Heart right ventricle (tissue), 16 donors: ENCODE measurements at regions not wholly inside any gene's neighbourhood (a gene's known extent, or its start where the extent isn't known, plus 50 kb on each side); places are given as distances from the start of the nearest gene placed in this dataset.

Experiments
- ATAC-seq, 8 donors: fragments of 200-7000 bp; cut with Tn5 transposase; one replicate each; pipeline ENCODE4 v1.9.1; 2020; ENCODE audit warnings: mild to moderate bottlenecking in 8 of 8, moderate library complexity in 8 of 8, moderate number of reproducible peaks in 1 of 8
- DNase-seq, 2 donors: peaks; one replicate each; pipeline ENCODE4 v3.0.0-alpha.2; 2020
- H3K27ac ChIP-seq, 10 donors: fragments of 200-600 bp; sonication (generic) in 2 of 10; one replicate each; pipeline versions ENCODE4 v1.5.0 to v1.8.0; 2020 to 2022; ENCODE audit warnings: mild to moderate bottlenecking in 3 of 10
- H3K27me3 ChIP-seq, 7 donors: fragments of 200-600 bp; one replicate each; pipeline ENCODE4 v1.8.0; 2021 to 2022; ENCODE audit warnings: mild to moderate bottlenecking in 2 of 7
- H3K36me3 ChIP-seq, 9 donors: fragments of 200-600 bp; sonication (generic) in 1 of 9; one replicate each; pipeline versions ENCODE4 v1.5.0 to v1.8.0; 2020 to 2022; ENCODE audit warnings: mild to moderate bottlenecking in 2 of 9
- H3K4me1 ChIP-seq, 9 donors: fragments of 200-600 bp; sonication (generic) in 1 of 9; one replicate each; pipeline versions ENCODE4 v1.5.0 to v1.8.0; 2020 to 2022; ENCODE audit warnings: mild to moderate bottlenecking in 4 of 9
- H3K4me3 ChIP-seq, 10 donors: fragments of 200-600 bp; sonication (generic) in 2 of 10; one replicate each; pipeline versions ENCODE4 v1.5.0 to v1.8.0; 2020 to 2022; ENCODE audit warnings: mild to moderate bottlenecking in 7 of 10, moderate library complexity in 2 of 10
- H3K9me3 ChIP-seq, 11 donors: fragments of 200-600 bp in 10 of 11; sonication (generic) in 2 of 11; one replicate each; pipeline versions ENCODE4 v1.5.0 to v1.8.0; 2013 to 2022; ENCODE audit warnings: mild to moderate bottlenecking in 2 of 11, control low read depth in 1 of 11, moderate library complexity in 1 of 11
- WGBS, 2 donors: extraction: QIAGEN DNeasy Blood & Tissue Kit; methylation state at CpG; one replicate each; pipeline ENCODE4 v1.1.7; 2013; ENCODE audit warnings: inconsistent platforms in 1 of 2; 5-methylcytosine and 5-hydroxymethylcytosine counted together
- intact Hi-C, 10 donors: fragments of 100-400 bp; cut with DNase I; formaldehyde crosslinking; loops; one replicate each; pipeline versions ENCODE4 v1.11.1 to v1.14.2; 2022
- TF ChIP-seq, protein P1 (sequence below), 9 donors: fragments of 200-600 bp; sonication (generic) in 2 of 9; IDR thresholded peaks; one replicate each; pipeline versions ENCODE4 v1.5.0 to v1.8.0; 2021 to 2022; ENCODE audit warnings: antibody characterized with exemption in 9 of 9, mild to moderate bottlenecking in 5 of 9, moderate library complexity in 1 of 9
- donor health status: Arrhythmogenic right ventricular cardiomyopathy.
- donor health status: ischemic (EF 13 %, LVEDD 7.1; RV severe dilation, severe dysfunction).
- donor health status: healthy with polysubstance abuse.
- donor health status: DM: no; HTN: yes; CAD: no.
- donor health status: DM: no; HTN: no; CAD: no.
- donor health status: ischemic (EF 25% LVEDD 6.9; RV normal size, moderate dysfunction).
- donor health status: ischemic (EF 25% LVEDD 5.7; RV mildly dilated, moderate dysfunction).
- donor health status: healthy.
- donor health status: DM: yes; HTN: yes; CAD: no.
- donor health status: Ischemic cardiomyopathy.
- donor health status: ischemic (EF 35%, LVEDD 5.7; RV mildly dilated, moderate dysfunction).
- donor health status: nonischemic (EF 11% LVEDD 7.7; RV severe dilation, severe dysfunction).
- donor health status: DM: yes; HTN: yes; CAD: no.
- donor health status: PGD.
- donor health status: ischemic (EF 29% LVEDD 5.4; RV normal size, mild dysfunction).
- donor health status: nonischemic (EF 23%, LVEDD 6.1; RV moderate dilation, normal function).

DNA sequence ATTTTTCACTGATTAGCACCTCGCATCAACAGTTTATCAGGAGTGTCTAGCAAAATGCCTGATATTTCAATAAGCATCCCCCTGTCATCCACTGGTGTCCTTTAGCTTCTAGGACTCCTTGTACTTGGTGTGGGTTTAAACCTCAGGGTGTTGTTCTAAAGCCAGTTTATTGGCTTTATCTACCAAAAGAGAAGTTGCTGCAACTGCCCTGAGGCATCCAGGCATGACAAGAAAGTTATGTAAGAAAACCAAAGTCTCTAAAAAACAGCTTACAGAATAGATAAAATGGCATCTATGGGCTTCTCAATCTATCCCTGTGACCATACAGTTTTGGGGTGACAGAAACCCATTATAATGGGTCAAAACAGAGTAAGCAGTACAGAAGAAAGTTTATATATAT is 120.3 kb upstream of the ZNF91 start:
- intact Hi-C loops = no loop called here
- H3K36me3 ChIP-seq = no peaks in the 10 kb centered on the region
- H3K27ac ChIP-seq = no peak overlapping the region
- no peak for DNase-seq
- H3K4me1 ChIP-seq = peaks cover 0 to 4% (median 0%) of the 10 kb centered on the region in 9 donors
- H3K9me3 ChIP-seq = peaks cover 0 to 35% (median 0%) of the 10 kb centered on the region in 11 donors
- TF ChIP-seq, protein P1, sequence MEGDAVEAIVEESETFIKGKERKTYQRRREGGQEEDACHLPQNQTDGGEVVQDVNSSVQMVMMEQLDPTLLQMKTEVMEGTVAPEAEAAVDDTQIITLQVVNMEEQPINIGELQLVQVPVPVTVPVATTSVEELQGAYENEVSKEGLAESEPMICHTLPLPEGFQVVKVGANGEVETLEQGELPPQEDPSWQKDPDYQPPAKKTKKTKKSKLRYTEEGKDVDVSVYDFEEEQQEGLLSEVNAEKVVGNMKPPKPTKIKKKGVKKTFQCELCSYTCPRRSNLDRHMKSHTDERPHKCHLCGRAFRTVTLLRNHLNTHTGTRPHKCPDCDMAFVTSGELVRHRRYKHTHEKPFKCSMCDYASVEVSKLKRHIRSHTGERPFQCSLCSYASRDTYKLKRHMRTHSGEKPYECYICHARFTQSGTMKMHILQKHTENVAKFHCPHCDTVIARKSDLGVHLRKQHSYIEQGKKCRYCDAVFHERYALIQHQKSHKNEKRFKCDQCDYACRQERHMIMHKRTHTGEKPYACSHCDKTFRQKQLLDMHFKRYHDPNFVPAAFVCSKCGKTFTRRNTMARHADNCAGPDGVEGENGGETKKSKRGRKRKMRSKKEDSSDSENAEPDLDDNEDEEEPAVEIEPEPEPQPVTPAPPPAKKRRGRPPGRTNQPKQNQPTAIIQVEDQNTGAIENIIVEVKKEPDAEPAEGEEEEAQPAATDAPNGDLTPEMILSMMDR (IDR thresholded peaks at IDR 0.05) = no peak
- no peak overlapping the region for H3K4me3 ChIP-seq
- no peaks in the 10 kb centered on the region for H3K27me3 ChIP-seq
- ATAC-seq = no peak
- WGBS, 2 donors = 70 to 73% methylated on average over 1 of the region's 1 CpG

DNA sequence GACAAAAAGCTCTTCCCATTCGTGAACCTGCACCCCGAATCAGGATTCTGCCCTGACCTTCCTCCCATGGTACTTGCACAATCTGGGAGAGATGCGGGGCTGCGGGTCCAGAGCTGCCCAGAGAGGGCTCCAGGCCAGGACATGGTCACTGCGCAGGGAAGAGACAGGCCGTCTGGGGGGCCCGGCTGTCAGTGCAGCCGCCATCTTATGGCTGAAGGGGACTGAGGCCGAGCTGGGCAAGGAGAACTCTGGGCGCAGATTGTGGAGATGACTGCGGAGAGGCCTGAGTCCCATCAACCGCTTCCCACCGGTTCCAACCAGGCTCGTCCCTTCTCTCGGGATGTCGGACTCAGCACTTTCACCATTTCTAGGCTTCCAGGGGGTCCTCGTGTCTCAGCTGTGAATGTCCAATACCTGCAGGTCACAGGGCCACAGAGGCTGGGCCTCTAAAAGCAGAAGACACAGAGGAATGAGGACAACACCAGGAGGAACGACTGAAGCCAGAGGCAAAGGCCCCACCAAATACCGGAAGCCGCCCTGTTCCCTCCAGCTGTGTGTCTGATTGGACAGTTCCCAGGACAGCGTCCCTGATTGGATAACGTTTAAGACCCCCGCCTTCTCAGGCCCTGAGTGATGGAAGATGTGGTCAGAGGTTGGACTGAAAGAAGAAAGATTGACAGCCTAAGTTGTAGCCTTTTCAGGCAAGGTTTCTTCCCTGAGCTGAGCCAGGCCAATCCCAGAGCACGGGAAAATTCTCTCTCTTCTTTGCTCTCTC is 117.1 kb upstream of the ZNF91 start:
- Histone ChIP-seq H3K9me3 (peaks cover 0 to 42% (median 0%) of the 10 kb centered on the region in 11 donors), H3K36me3 (no peaks in the 10 kb centered on the region), H3K27me3 (no peaks in the 10 kb centered on the region), H3K4me1 (peaks cover 0 to 4% (median 0%) of the 10 kb centered on the region in 9 donors), H3K27ac (no peak overlapping the region), H3K4me3 (no peak overlapping the region)
- ATAC-seq (no peak), DNase-seq (no peak)
- TF ChIP-seq, protein P1 (IDR thresholded peaks at IDR 0.05) = no peak
- intact Hi-C loops = no loop called here
- WGBS, 2 donors = 92 to 94% methylated on average over 24 of the region's 24 CpGs

DNA sequence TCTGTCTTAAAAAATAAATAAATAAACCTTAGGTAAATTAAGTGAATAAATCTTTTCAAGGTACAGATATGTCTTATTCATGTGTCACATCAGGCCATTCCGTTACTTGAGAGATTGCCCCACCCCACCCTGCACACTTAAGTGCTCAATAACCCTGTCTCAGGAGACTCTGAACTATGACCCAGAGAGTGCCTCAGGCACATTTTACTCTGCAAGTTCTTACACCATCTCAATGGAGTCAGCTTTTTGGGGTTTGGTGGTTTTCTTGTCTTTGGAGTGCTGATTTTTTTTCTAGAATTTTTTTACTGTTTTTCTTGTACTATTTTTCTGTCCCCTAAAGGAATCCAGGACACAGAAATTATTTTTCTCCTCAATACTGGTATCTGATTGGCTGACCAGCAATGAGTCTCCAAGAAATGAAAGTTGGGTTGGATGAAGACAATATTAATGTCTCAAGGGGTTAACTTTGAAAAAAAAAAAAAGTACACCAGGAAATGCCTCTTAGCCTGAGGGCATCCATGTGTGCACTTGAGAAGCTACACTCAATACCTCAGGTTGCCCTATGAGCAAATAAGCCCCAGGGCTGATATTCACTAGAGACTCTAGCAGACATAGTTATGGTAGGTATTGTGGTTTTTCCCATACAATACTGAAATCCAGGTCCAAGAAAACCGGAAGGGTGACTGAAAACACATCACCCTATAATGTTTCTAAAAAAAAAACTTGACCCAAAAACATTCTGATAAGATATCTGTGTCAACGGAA is 114.6 kb upstream of the ZNF91 start:
- no peak overlapping the region for H3K4me3 ChIP-seq
- ATAC-seq (no peak), DNase-seq (no peak)
- peaks cover 0 to 45% (median 0%) of the 10 kb centered on the region in 11 donors for H3K9me3 ChIP-seq
- H3K4me1 ChIP-seq = peaks cover 0 to 4% (median 0%) of the 10 kb centered on the region in 9 donors
- WGBS, 2 donors = 48 to 62% methylated on average over 3 of the region's 3 CpGs
- H3K27ac ChIP-seq = no peak overlapping the region
- no peaks in the 10 kb centered on the region for H3K27me3 ChIP-seq
- TF ChIP-seq, protein P1 (IDR thresholded peaks at IDR 0.05) = no peak
- no peaks in the 10 kb centered on the region for H3K36me3 ChIP-seq
- intact Hi-C loops = no loop called here

DNA sequence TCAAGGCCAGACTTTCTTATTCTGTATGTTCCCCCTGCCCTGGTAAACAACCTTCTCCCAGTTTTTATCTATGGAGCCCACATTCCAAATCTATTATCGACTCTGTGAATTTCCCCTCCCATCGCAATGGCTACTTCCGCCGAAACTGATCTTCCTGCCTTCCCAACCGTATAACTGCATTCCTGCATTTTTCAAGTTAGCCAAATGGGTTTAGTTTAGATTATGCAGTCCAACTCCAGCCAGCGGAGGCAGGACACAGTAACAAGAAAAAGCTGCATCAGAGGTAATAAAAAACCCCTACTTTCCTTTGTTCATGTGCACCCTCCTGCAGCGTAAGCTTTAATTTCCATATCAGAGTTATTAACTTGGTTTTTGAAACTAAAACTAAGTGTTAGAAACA is 112.2 kb upstream of the ZNF91 start:
- H3K4me1 ChIP-seq = no peaks in the 10 kb centered on the region
- intact Hi-C loops = no loop called here
- ATAC-seq = no peak
- H3K4me3 ChIP-seq = no peak overlapping the region
- peaks cover 0 to 45% (median 0%) of the 10 kb centered on the region in 11 donors for H3K9me3 ChIP-seq
- H3K27ac ChIP-seq = no peak overlapping the region
- no peaks in the 10 kb centered on the region for H3K36me3 ChIP-seq
- DNase-seq = no peak
- TF ChIP-seq, protein P1 (IDR thresholded peaks at IDR 0.05) = no peak
- no peaks in the 10 kb centered on the region for H3K27me3 ChIP-seq
- 77 to 80% methylated on average over 7 of the region's 7 CpGs for WGBS, 2 donors
